ENCODE measurements at regions not wholly inside any gene's neighbourhood (a gene's known extent, or its start where the extent isn't known, plus 50 kb on each side); places are given as distances from the start of the nearest gene placed in this dataset.

- SMC1A ChIA-PET (ENCODE audit: uncharacterized antibody, unreplicated experiment): interaction anchor here (0.7 to 1.2 kb wide), 2 partner anchors 8 to 16 kb away, joined by 3 to 4 read pairs; no protein-coding TSS in a partner anchor
- POLR2A ChIA-PET: no interaction called here
- DNase-seq (ENCODE audit: low read depth, low spot score) (no peak), FAIRE-seq (no peak), ATAC-seq (no peak)
- Histone ChIP-seq H3K79me2 (ENCODE audit: control insufficient read depth, insufficient read depth, low read length) (no peaks in the 10 kb centered on the region), H3K9me3 (replicated peaks; ENCODE audit: control insufficient read depth, insufficient read depth, low read length) (no peaks in the 10 kb centered on the region), H2AFZ (ENCODE audit: control insufficient read depth, low read depth, low read length) (no peak overlapping the region), H3K27me3 (replicated peaks in 1 of 2; ENCODE audit: control insufficient read depth in 2 of 2, insufficient read depth in 2 of 2, low read length in 1 of 2) (no peaks in the 10 kb centered on the region), H3K36me3 (ENCODE audit: control insufficient read depth in 2 of 2, insufficient read depth in 2 of 2, low read length in 1 of 2) (no peaks in the 10 kb centered on the region), H3K27ac (ENCODE audit: control insufficient read depth, insufficient read depth) (no peak overlapping the region), H3K4me2 (ENCODE audit: control insufficient read depth, insufficient read depth) (no peak overlapping the region), H3K4me3 (no peak overlapping the region), H4K20me1 (ENCODE audit: control insufficient read depth, insufficient read depth) (no peaks in the 10 kb centered on the region), H3K9ac (ENCODE audit: control insufficient read depth, insufficient read depth, low read length) (no peak overlapping the region), H3K4me1 (ENCODE audit: control insufficient read depth, insufficient read depth, low read length) (no peaks in the 10 kb centered on the region)
- WGBS (ENCODE audit: insufficient coverage, insufficient replicate concordance, low lambda C conversion rate, missing lambda C conversion rate): 0% methylated on average over 1 of the region's 1 CpG
- intact Hi-C loops (cut with micrococcal nuclease; ENCODE audit: unreplicated experiment) (no loop called here), in situ Hi-C loops (cut with MboI) (no loop called here)
- CTCF ChIA-PET: interaction anchor here (0.9 to 1.4 kb wide), 4 partner anchors 8 to 68 kb away, joined by 3 to 4 read pairs (median 3); no protein-coding TSS in a partner anchor
- BruUV-seq (replicated peaks): no TSS peak
- TF ChIP-seq CEBPZ (IDR thresholded peaks at IDR 0.05; ENCODE audit: low read depth, low read length) (no peak), SMAD1 (IDR thresholded peaks at IDR 0.05; ENCODE audit: low read depth, partially characterized antibody) (no peak), SPI1 (IDR thresholded peaks at IDR 0.05; ENCODE audit: borderline replicate concordance, insufficient read depth, low read depth, low read length) (no peak)
- RAD21 ChIA-PET (ENCODE audit: unreplicated experiment): no interaction called here
Observed at GRCh38 chr13:72634859-72635258, 92.6 kb downstream of the MZT1 start.

- intact Hi-C loops (cut with micrococcal nuclease; ENCODE audit: unreplicated experiment): no loop called here
- no peaks in the 10 kb centered on the region for H3K4me1 ChIP-seq (ENCODE audit: control insufficient read depth, insufficient read depth, low read length)
- H2AFZ ChIP-seq (ENCODE audit: control insufficient read depth, low read depth, low read length): no peak overlapping the region
- no peak overlapping the region for H3K9ac ChIP-seq (ENCODE audit: control insufficient read depth, insufficient read depth, low read length)
- DNase-seq (ENCODE audit: low read depth, low spot score) (no peak), ATAC-seq (no peak), FAIRE-seq (no peak)
- no peak overlapping the region for H3K27ac ChIP-seq (ENCODE audit: control insufficient read depth, insufficient read depth)
- no TSS peak for BruUV-seq (replicated peaks)
- H3K79me2 ChIP-seq (ENCODE audit: control insufficient read depth, insufficient read depth, low read length): no peaks in the 10 kb centered on the region
- in situ Hi-C loops (cut with MboI): no loop called here
- no peaks in the 10 kb centered on the region for H4K20me1 ChIP-seq (ENCODE audit: control insufficient read depth, insufficient read depth)
- no peak overlapping the region for H3K4me3 ChIP-seq
- ChIA-PET CTCF (no interaction called here), POLR2A (no interaction called here), SMC1A (ENCODE audit: uncharacterized antibody, unreplicated experiment) (no interaction called here), RAD21 (ENCODE audit: unreplicated experiment) (no interaction called here)
- no peaks in the 10 kb centered on the region for H3K36me3 ChIP-seq (ENCODE audit: control insufficient read depth in 2 of 2, insufficient read depth in 2 of 2, low read length in 1 of 2)
- TF ChIP-seq MAX (IDR thresholded peaks at IDR 0.05; ENCODE audit: low read depth, low read length): no peak
- TF ChIP-seq CBFB (IDR thresholded peaks at IDR 0.05; ENCODE audit: low read depth): no peak
- no peak for TF ChIP-seq ATF2 (IDR thresholded peaks at IDR 0.05; ENCODE audit: low read length)
- TF ChIP-seq CHD4 (IDR thresholded peaks at IDR 0.05): no peak
- no peak for TF ChIP-seq EP300 (IDR thresholded peaks at IDR 0.05; ENCODE audit: borderline replicate concordance in 1 of 2, control insufficient read depth in 1 of 2, low read depth in 2 of 2, low read length in 2 of 2)
- no peak for TF ChIP-seq GABPA (IDR thresholded peaks at IDR 0.05; ENCODE audit: low read depth)
- no peak for TF ChIP-seq ZNF384 (IDR thresholded peaks at IDR 0.05; ENCODE audit: borderline replicate concordance, low read depth, low read length)
- TF ChIP-seq RBBP5 (conservative IDR thresholded peaks at IDR 0.05): no peak
- no peak for TF ChIP-seq HDGF (IDR thresholded peaks at IDR 0.05)
- TF ChIP-seq SUZ12 (IDR thresholded peaks at IDR 0.05; ENCODE audit: unreplicated experiment): no peak
- no peak for TF ChIP-seq SIX5 (IDR thresholded peaks at IDR 0.05; ENCODE audit: low read depth, low read length, severe bottlenecking)
- no peaks in the 10 kb centered on the region for H3K9me3 ChIP-seq (replicated peaks; ENCODE audit: control insufficient read depth, insufficient read depth, low read length)
- H3K4me2 ChIP-seq (ENCODE audit: control insufficient read depth, insufficient read depth): no peak overlapping the region
- WGBS (ENCODE audit: insufficient coverage, insufficient replicate concordance, low lambda C conversion rate, missing lambda C conversion rate): 22% methylated on average over 2 of the region's 2 CpGs
- H3K27me3 ChIP-seq (replicated peaks in 1 of 2; ENCODE audit: control insufficient read depth in 2 of 2, insufficient read depth in 2 of 2, low read length in 1 of 2): no peaks in the 10 kb centered on the region
Observed at GRCh38 chr13:72622546-72622945, 104.9 kb downstream of the MZT1 start.
